GM12878 (cell line): ENCODE measurements at regions not wholly inside any gene's neighbourhood (a gene's known extent, or its start where the extent isn't known, plus 50 kb on each side); places are given as distances from the start of the nearest gene placed in this dataset.

ENCODE experiments used
- BCL11A ChIP-seq: IDR thresholded peaks from 2 replicates; pipeline ENCODE4 v1.6.1; 2011; ENCODE audit warnings: low read depth, low read length
- MEF2B ChIP-seq: fragments of 450-650 bp; IDR thresholded peaks from 2 replicates; pipeline ENCODE4 v1.6.1; 2018; ENCODE audit warnings: mild to moderate bottlenecking, moderate library complexity; ENCODE audit not compliant: partially characterized antibody, poor library complexity, severe bottlenecking
- NFYB ChIP-seq: IDR thresholded peaks from 2 replicates; pipeline ENCODE4 v1.6.1; 2011; ENCODE audit warnings: low read depth, mild to moderate bottlenecking, low read length, improper control_type of control experiment, moderate library complexity; ENCODE audit not compliant: insufficient read depth
- PAX8 ChIP-seq: fragments of 450-650 bp; IDR thresholded peaks from 2 replicates; pipeline ENCODE4 v1.6.1; 2017; ENCODE audit warnings: mild to moderate bottlenecking, moderate library complexity
- ZNF384 ChIP-seq: IDR thresholded peaks from 2 replicates; pipeline ENCODE4 v1.6.1; 2012; ENCODE audit warnings: low read depth, mild to moderate bottlenecking, low read length, improper control_type of control experiment, borderline replicate concordance
- TF ChIP-seq, protein P1 (sequence below): fragments of 450-650 bp; IDR thresholded peaks from 2 replicates; pipeline ENCODE4 v1.6.1; 2017; ENCODE audit warnings: mild to moderate bottlenecking, moderate library complexity
- TF ChIP-seq, protein P2 (sequence below): fragments of 450-650 bp; IDR thresholded peaks from 2 replicates; pipeline ENCODE4 v1.6.1; 2016; ENCODE audit warnings: mild to moderate bottlenecking

DNA sequence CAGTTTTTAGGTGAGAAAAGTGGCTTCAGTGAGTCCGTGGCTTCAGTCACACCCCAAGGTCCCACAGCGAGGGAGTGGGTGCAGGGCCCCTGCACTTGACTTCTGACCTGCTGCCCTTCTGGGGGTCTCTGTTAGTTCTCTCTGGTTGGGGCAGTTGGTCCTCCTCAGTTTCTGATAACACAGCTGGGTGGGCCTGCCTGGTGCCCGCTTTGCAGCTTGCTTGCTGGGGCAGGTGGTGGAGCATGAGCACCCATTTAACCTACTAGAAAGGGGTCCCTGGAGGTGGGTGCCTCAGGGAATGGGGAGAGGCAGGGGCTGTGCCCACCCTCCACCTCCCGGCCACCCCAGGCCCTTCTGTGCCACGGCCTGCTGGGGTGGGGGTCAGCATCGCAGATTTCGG is 83.2 kb downstream of the ASB1 start (continued):
- TF ChIP-seq, protein P1, sequence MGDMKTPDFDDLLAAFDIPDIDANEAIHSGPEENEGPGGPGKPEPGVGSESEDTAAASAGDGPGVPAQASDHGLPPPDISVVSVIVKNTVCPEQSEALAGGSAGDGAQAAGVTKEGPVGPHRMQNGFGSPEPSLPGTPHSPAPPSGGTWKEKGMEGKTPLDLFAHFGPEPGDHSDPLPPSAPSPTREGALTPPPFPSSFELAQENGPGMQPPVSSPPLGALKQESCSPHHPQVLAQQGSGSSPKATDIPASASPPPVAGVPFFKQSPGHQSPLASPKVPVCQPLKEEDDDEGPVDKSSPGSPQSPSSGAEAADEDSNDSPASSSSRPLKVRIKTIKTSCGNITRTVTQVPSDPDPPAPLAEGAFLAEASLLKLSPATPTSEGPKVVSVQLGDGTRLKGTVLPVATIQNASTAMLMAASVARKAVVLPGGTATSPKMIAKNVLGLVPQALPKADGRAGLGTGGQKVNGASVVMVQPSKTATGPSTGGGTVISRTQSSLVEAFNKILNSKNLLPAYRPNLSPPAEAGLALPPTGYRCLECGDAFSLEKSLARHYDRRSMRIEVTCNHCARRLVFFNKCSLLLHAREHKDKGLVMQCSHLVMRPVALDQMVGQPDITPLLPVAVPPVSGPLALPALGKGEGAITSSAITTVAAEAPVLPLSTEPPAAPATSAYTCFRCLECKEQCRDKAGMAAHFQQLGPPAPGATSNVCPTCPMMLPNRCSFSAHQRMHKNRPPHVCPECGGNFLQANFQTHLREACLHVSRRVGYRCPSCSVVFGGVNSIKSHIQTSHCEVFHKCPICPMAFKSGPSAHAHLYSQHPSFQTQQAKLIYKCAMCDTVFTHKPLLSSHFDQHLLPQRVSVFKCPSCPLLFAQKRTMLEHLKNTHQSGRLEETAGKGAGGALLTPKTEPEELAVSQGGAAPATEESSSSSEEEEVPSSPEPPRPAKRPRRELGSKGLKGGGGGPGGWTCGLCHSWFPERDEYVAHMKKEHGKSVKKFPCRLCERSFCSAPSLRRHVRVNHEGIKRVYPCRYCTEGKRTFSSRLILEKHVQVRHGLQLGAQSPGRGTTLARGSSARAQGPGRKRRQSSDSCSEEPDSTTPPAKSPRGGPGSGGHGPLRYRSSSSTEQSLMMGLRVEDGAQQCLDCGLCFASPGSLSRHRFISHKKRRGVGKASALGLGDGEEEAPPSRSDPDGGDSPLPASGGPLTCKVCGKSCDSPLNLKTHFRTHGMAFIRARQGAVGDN: no peak
- TF ChIP-seq, protein P2, sequence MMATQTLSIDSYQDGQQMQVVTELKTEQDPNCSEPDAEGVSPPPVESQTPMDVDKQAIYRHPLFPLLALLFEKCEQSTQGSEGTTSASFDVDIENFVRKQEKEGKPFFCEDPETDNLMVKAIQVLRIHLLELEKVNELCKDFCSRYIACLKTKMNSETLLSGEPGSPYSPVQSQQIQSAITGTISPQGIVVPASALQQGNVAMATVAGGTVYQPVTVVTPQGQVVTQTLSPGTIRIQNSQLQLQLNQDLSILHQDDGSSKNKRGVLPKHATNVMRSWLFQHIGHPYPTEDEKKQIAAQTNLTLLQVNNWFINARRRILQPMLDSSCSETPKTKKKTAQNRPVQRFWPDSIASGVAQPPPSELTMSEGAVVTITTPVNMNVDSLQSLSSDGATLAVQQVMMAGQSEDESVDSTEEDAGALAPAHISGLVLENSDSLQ: no peak
- TF ChIP-seq PAX8: no peak
- no peak for TF ChIP-seq NFYB
- no peak for TF ChIP-seq BCL11A
- TF ChIP-seq ZNF384: no peak
- TF ChIP-seq MEF2B: no peak
